T-cell (primary cell): ENCODE measurements at regions not wholly inside any gene's neighbourhood (a gene's known extent, or its start where the extent isn't known, plus 50 kb on each side); places are given as distances from the start of the nearest gene placed in this dataset.

Source experiments
- ATAC-seq, 4 experiments: fragments of 200-7000 bp in 3 of 4; fragments of 150-1000 bp in 1 of 4; cut with Tn5 transposase; replicated peaks in 1 of 4; 1 replicate in 3 of 4; 2 replicates in 1 of 4; pipeline ENCODE4 v1.10.0; 2021; ENCODE audit warnings: moderate library complexity in 3 of 4, mild to moderate bottlenecking in 2 of 4, moderate number of reproducible peaks in 1 of 4
- CTCF ChIA-PET, 2 donors: fragments of 300-600 bp; sonication (Branson Sonifier 250); formaldehyde crosslinking; loops; one replicate each; lab custom pipeline; 2022; ENCODE audit warnings: antibody characterized with exemption in 2 of 2; lab: Charles Lee
- POLR2A ChIA-PET, 2 donors: fragments of 300-600 bp; sonication (Branson Sonifier 250); formaldehyde crosslinking; loops; one replicate each; lab custom pipeline; 2022; ENCODE audit warnings: antibody characterized with exemption in 2 of 2; lab: Charles Lee
- DNase-seq, 35 experiments: peaks; one replicate each; pipeline versions ENCODE4 v3.0.0 to v3.0.0-alpha.2; 2013 to 2023
- H3K27ac ChIP-seq: one replicate; pipeline ENCODE4 v1.5.1; 2013; ENCODE audit warnings: low read length
- H3K27me3 ChIP-seq, 2 experiments: replicated peaks in 1 of 2; 1 replicate in 1 of 2; 2 replicates in 1 of 2; pipeline versions ENCODE4 v1.6.1 to v1.7.0; 2013; ENCODE audit warnings: low read length in 1 of 2, mixed read lengths in 1 of 2; ENCODE audit not compliant: control insufficient read depth in 2 of 2, insufficient read depth in 2 of 2; ENCODE audit errors: extremely low read depth in 1 of 2
- H3K36me3 ChIP-seq, 2 donors: 1 replicate in 1 of 2; 2 replicates in 1 of 2; pipeline versions ENCODE4 v1.6.1 to v1.7.0; 2013; ENCODE audit warnings: low read length in 1 of 2; ENCODE audit not compliant: control insufficient read depth in 2 of 2, insufficient read depth in 1 of 2; ENCODE audit errors: extremely low read depth in 1 of 2
- H3K4me1 ChIP-seq, 2 experiments: 1 replicate in 1 of 2; 2 replicates in 1 of 2; pipeline versions ENCODE4 v1.6.1 to v1.7.0; 2013; ENCODE audit warnings: low read length in 2 of 2, mixed read lengths in 1 of 2; ENCODE audit not compliant: insufficient read depth in 2 of 2, control insufficient read depth in 1 of 2; ENCODE audit errors: extremely low read depth in 1 of 2
- H3K4me3 ChIP-seq, 2 donors: 1 replicate in 1 of 2; 2 replicates in 1 of 2; pipeline versions ENCODE4 v1.5.1 to v1.7.0; 2013; ENCODE audit warnings: mild to moderate bottlenecking in 2 of 2, low read length in 1 of 2, moderate library complexity in 1 of 2; ENCODE audit not compliant: control insufficient read depth in 1 of 2; ENCODE audit errors: extremely low read depth in 1 of 2
- H3K9me3 ChIP-seq: 2 replicates; pipeline ENCODE4 v1.7.0; 2013
- H3K27ac Mint-ChIP-seq, 2 donors: one replicate each; pipeline ENCODE4 v1.8.0; 2020 to 2021; ENCODE audit warnings: mild to moderate bottlenecking in 2 of 2, mixed read lengths in 2 of 2
- H3K27me3 Mint-ChIP-seq, 2 donors: one replicate each; pipeline ENCODE4 v1.8.0; 2021 to 2022; ENCODE audit warnings: mixed read lengths in 2 of 2
- H3K36me3 Mint-ChIP-seq: one replicate; pipeline ENCODE4 v1.8.0; 2021; ENCODE audit warnings: mixed read lengths
- H3K4me1 Mint-ChIP-seq, 3 donors: one replicate each; pipeline ENCODE4 v1.8.0; 2020 to 2022; ENCODE audit warnings: mixed read lengths in 3 of 3, mild to moderate bottlenecking in 1 of 3
- H3K4me3 Mint-ChIP-seq, 3 donors: one replicate each; pipeline ENCODE4 v1.8.0; 2020 to 2022; ENCODE audit warnings: mild to moderate bottlenecking in 3 of 3, mixed read lengths in 3 of 3, moderate library complexity in 3 of 3
- H3K9me3 Mint-ChIP-seq, 3 donors: one replicate each; pipeline ENCODE4 v1.8.0; 2020 to 2022; ENCODE audit warnings: mixed read lengths in 3 of 3
- WGBS: methylation state at CpG from one replicate; pipeline ENCODE4 v1.1.5; 2013; ENCODE audit warnings: missing lambda C conversion rate; ENCODE audit not compliant: insufficient coverage; 5-methylcytosine and 5-hydroxymethylcytosine counted together

GRCh38 chr3:25376340-25376739 is 51.7 kb upstream of the RARB start:
- H3K36me3 ChIP-seq, result no peaks in the 10 kb centered on the region
- no peaks in the 10 kb centered on the region for H3K27me3 Mint-ChIP-seq
- no peak overlapping the region for H3K27ac Mint-ChIP-seq
- H3K9me3 Mint-ChIP-seq, result peaks cover 0 to 17% (median 12%) of the 10 kb centered on the region in 3 donors
- no peaks in the 10 kb centered on the region for H3K9me3 ChIP-seq
- H3K4me3 ChIP-seq, result no peak overlapping the region
- ChIA-PET POLR2A (no interaction called here), CTCF (no interaction called here)
- H3K4me3 Mint-ChIP-seq, result no peak overlapping the region
- WGBS, result 100% methylated on average over 1 of the region's 4 CpGs
- no peaks in the 10 kb centered on the region for H3K27me3 ChIP-seq
- ATAC-seq (no peak), DNase-seq (no peak)
- no peaks in the 10 kb centered on the region for H3K4me1 ChIP-seq
- H3K4me1 Mint-ChIP-seq, result no peaks in the 10 kb centered on the region
- H3K27ac ChIP-seq, result no peak overlapping the region
- no peaks in the 10 kb centered on the region for H3K36me3 Mint-ChIP-seq

GRCh38 chr3:25377042-25377441 is 51.0 kb upstream of the RARB start:
- CTCF ChIA-PET, result no interaction called here
- Mint-ChIP-seq H3K9me3 (peaks cover 0 to 17% (median 12%) of the 10 kb centered on the region in 3 donors), H3K4me3 (no peak overlapping the region), H3K27me3 (no peaks in the 10 kb centered on the region), H3K4me1 (no peaks in the 10 kb centered on the region), H3K27ac (no peak overlapping the region), H3K36me3 (no peaks in the 10 kb centered on the region)
- Histone ChIP-seq H3K9me3 (no peaks in the 10 kb centered on the region), H3K4me3 (no peak overlapping the region), H3K36me3 (no peaks in the 10 kb centered on the region), H3K27me3 (no peaks in the 10 kb centered on the region), H3K27ac (no peak overlapping the region), H3K4me1 (no peaks in the 10 kb centered on the region)
- WGBS, result 29% methylated on average over 1 of the region's 2 CpGs
- POLR2A ChIA-PET, result no interaction called here
- DNase-seq (no peak), ATAC-seq (no peak)
